OCI-LY3 (cell line): ENCODE measurements at regions not wholly inside any gene's neighbourhood (a gene's known extent, or its start where the extent isn't known, plus 50 kb on each side); places are given as distances from the start of the nearest gene placed in this dataset.

ENCODE experiments used
- EZH2phosphoT487 ChIP-seq: fragments of 200-600 bp; shearing (Covaris generic); IDR thresholded peaks from 2 replicates; pipeline ENCODE4 v1.6.1; 2018; ENCODE audit warnings: antibody characterized with exemption, mixed run types, low read depth
- TF ChIP-seq, protein P1 (sequence below): fragments of 200-600, 300-600 bp; sonication (generic); IDR thresholded peaks from 2 replicates; pipeline ENCODE4 v1.5.1; 2014; ENCODE audit warnings: antibody characterized with exemption, low read length, low read depth

DNA sequence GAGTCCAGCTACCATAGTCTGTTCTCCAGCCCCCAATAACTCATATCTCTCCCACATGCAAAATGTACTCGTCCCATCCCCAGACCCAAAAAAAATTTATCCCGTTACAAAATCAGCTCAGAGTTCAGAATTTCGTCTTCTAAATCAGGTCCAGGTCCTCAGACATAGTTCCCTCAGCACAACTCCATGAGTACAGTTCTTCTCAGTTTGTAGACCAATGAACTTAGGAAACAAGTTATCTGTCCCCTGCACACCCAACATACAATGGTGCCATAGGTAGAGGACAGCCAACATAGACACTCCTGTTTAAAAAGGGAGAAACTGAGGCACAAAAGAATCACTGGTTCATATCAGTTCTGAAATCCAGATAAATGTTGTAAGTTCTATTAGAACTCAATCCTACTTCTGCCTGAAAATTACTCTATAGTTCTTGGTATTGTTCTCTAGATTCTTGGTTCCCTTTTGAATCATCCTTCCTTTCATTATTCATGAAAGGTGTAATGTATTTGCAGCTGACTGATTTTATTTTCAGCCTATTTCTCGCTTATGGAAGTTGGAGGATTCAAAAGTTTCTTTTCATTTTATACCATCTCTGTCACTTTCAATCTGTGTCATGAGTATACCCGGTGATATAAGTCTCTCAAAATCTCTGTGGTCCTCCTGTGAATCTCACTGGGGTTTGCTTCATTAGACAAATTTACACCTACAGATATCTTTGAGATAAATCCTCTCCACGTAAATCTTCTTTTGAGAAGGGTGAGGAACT lies 75.8 kb upstream of the TSPAN2 start:
- TF ChIP-seq, protein P1, sequence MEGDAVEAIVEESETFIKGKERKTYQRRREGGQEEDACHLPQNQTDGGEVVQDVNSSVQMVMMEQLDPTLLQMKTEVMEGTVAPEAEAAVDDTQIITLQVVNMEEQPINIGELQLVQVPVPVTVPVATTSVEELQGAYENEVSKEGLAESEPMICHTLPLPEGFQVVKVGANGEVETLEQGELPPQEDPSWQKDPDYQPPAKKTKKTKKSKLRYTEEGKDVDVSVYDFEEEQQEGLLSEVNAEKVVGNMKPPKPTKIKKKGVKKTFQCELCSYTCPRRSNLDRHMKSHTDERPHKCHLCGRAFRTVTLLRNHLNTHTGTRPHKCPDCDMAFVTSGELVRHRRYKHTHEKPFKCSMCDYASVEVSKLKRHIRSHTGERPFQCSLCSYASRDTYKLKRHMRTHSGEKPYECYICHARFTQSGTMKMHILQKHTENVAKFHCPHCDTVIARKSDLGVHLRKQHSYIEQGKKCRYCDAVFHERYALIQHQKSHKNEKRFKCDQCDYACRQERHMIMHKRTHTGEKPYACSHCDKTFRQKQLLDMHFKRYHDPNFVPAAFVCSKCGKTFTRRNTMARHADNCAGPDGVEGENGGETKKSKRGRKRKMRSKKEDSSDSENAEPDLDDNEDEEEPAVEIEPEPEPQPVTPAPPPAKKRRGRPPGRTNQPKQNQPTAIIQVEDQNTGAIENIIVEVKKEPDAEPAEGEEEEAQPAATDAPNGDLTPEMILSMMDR, result no peak
- TF ChIP-seq EZH2phosphoT487, result no peak
